Adrenal gland (tissue), 5 donors: ENCODE measurements at regions not wholly inside any gene's neighbourhood (a gene's known extent, or its start where the extent isn't known, plus 50 kb on each side); places are given as distances from the start of the nearest gene placed in this dataset.

Experiments used
- CTCF ChIP-seq, 6 experiments: fragments of 450-650 bp in 4 of 6; fragments of 200-600 bp in 2 of 6; sonication (generic) in 1 of 6; IDR thresholded peaks; 1 replicate in 5 of 6; 2 replicates in 1 of 6; pipeline versions ENCODE4 v1.5.1 to v1.8.0; 2016 to 2021; ENCODE audit warnings: antibody characterized with exemption in 6 of 6, mild to moderate bottlenecking in 2 of 6, moderate library complexity in 1 of 6
- POLR2A ChIP-seq, 2 donors: fragments of 450-650 bp; IDR thresholded peaks; one replicate each; pipeline ENCODE4 v1.6.1; 2017; ENCODE audit warnings: antibody characterized with exemption in 2 of 2, mild to moderate bottlenecking in 2 of 2, moderate library complexity in 1 of 2
- donor health status: DM: no; HTN: no; CAD: no.

GRCh38 chr9:22975951-22976350, 529.3 kb downstream of the DMRTA1 start:
- TF ChIP-seq CTCF (IDR thresholded peaks at IDR 0.05), result no peak
- no peak for TF ChIP-seq POLR2A (IDR thresholded peaks at IDR 0.05)
